ENCODE measurements at regions not wholly inside any gene's neighbourhood (a gene's known extent, or its start where the extent isn't known, plus 50 kb on each side); places are given as distances from the start of the nearest gene placed in this dataset.

DNA sequence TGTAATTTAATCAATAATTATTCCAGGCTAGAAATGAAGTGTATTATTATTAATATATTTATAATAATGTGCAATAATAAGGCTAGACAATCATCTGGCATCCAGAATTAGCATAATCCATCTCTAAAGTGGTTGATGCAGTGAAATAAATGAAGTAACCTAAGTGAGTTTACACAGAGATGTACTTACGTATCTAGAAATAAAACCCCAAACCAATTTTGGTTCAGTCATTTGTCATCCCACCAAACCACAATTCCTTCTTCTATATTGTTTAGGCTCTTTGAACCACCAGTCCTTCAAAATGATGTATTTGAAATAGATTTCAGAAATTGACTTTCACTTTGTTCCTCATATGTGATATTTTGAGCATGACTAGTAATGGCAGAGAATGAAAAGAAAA is 247.6 kb upstream of the MIR17HG start:
- TF ChIP-seq FOXA2 (IDR thresholded peaks at IDR 0.05) (no peak), RAD21 (IDR thresholded peaks at IDR 0.05) (no peak), EGR1 (IDR thresholded peaks at IDR 0.05; ENCODE audit: low read depth in 2 of 2) (no peak), YY1 (IDR thresholded peaks at IDR 0.05) (no peak), HNF4A (conservative IDR thresholded peaks at IDR 0.05) (no peak)
- TF ChIP-seq, protein P1, sequence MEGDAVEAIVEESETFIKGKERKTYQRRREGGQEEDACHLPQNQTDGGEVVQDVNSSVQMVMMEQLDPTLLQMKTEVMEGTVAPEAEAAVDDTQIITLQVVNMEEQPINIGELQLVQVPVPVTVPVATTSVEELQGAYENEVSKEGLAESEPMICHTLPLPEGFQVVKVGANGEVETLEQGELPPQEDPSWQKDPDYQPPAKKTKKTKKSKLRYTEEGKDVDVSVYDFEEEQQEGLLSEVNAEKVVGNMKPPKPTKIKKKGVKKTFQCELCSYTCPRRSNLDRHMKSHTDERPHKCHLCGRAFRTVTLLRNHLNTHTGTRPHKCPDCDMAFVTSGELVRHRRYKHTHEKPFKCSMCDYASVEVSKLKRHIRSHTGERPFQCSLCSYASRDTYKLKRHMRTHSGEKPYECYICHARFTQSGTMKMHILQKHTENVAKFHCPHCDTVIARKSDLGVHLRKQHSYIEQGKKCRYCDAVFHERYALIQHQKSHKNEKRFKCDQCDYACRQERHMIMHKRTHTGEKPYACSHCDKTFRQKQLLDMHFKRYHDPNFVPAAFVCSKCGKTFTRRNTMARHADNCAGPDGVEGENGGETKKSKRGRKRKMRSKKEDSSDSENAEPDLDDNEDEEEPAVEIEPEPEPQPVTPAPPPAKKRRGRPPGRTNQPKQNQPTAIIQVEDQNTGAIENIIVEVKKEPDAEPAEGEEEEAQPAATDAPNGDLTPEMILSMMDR (IDR thresholded peaks at IDR 0.05; ENCODE audit: low read depth, low read length, missing input control), result no peak
- TF ChIP-seq, protein P2, sequence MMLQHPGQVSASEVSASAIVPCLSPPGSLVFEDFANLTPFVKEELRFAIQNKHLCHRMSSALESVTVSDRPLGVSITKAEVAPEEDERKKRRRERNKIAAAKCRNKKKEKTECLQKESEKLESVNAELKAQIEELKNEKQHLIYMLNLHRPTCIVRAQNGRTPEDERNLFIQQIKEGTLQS (IDR thresholded peaks at IDR 0.05), result no peak
- TF ChIP-seq, protein P3, sequence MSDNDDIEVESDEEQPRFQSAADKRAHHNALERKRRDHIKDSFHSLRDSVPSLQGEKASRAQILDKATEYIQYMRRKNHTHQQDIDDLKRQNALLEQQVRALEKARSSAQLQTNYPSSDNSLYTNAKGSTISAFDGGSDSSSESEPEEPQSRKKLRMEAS (IDR thresholded peaks at IDR 0.05), result no peak
- TF ChIP-seq, protein P4, sequence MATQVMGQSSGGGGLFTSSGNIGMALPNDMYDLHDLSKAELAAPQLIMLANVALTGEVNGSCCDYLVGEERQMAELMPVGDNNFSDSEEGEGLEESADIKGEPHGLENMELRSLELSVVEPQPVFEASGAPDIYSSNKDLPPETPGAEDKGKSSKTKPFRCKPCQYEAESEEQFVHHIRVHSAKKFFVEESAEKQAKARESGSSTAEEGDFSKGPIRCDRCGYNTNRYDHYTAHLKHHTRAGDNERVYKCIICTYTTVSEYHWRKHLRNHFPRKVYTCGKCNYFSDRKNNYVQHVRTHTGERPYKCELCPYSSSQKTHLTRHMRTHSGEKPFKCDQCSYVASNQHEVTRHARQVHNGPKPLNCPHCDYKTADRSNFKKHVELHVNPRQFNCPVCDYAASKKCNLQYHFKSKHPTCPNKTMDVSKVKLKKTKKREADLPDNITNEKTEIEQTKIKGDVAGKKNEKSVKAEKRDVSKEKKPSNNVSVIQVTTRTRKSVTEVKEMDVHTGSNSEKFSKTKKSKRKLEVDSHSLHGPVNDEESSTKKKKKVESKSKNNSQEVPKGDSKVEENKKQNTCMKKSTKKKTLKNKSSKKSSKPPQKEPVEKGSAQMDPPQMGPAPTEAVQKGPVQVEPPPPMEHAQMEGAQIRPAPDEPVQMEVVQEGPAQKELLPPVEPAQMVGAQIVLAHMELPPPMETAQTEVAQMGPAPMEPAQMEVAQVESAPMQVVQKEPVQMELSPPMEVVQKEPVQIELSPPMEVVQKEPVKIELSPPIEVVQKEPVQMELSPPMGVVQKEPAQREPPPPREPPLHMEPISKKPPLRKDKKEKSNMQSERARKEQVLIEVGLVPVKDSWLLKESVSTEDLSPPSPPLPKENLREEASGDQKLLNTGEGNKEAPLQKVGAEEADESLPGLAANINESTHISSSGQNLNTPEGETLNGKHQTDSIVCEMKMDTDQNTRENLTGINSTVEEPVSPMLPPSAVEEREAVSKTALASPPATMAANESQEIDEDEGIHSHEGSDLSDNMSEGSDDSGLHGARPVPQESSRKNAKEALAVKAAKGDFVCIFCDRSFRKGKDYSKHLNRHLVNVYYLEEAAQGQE (IDR thresholded peaks at IDR 0.05), result no peak
- no peaks in the 10 kb centered on the region for H3K36me3 ChIP-seq (ENCODE audit: control insufficient read depth in 4 of 4, insufficient read depth in 3 of 4, low read depth in 1 of 4, low read length in 3 of 4)
- no peak overlapping the region for H3K4me3 ChIP-seq (ENCODE audit: low read depth in 1 of 3, low read length in 3 of 3)
- no peaks in the 10 kb centered on the region for H3K9me3 ChIP-seq (ENCODE audit: control insufficient read depth in 4 of 4, low read length in 3 of 4)
- DNase-seq (ENCODE audit: low spot score), result no peak
- no peak overlapping the region for H3K9ac ChIP-seq (ENCODE audit: low read depth in 1 of 2, low read length in 2 of 2)
- peaks cover 0 to 5% (median 0%) of the 10 kb centered on the region in 4 donors for H3K27me3 ChIP-seq (ENCODE audit: control insufficient read depth in 4 of 4, insufficient read depth in 4 of 4, low read length in 3 of 4)
- WGBS, result 81% methylated on average over 1 of the region's 1 CpG
- H3K4me1 ChIP-seq (ENCODE audit: control insufficient read depth in 4 of 4, insufficient read depth in 4 of 4, low read length in 3 of 4), result no peaks in the 10 kb centered on the region
- H3K27ac ChIP-seq (ENCODE audit: low read depth in 1 of 2, low read length in 2 of 2), result no peak overlapping the region

DNA sequence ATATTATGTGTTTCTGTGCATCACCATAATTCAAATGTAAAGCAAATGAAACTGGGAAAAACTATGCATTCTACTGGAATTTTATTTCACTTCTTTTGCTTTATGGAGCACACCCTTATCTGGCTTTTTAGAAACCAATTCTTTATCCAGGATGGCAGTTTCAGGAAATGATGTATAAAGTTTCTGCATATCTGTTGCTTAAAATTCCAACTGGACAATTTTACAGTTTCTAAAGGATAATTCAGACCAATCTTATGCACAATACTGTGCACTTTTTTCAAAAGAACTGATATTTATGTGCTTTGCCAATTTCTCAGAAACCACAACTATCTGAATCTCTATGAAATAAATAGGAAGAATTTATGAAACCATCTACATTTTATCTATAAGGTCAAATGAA is 246.5 kb upstream of the MIR17HG start:
- peaks cover 0 to 5% (median 0%) of the 10 kb centered on the region in 4 donors for H3K27me3 ChIP-seq (ENCODE audit: control insufficient read depth in 4 of 4, insufficient read depth in 4 of 4, low read length in 3 of 4)
- no peak overlapping the region for H3K9ac ChIP-seq (ENCODE audit: low read depth in 1 of 2, low read length in 2 of 2)
- no peaks in the 10 kb centered on the region for H3K36me3 ChIP-seq (ENCODE audit: control insufficient read depth in 4 of 4, insufficient read depth in 3 of 4, low read depth in 1 of 4, low read length in 3 of 4)
- no peak for DNase-seq (ENCODE audit: low spot score)
- no peak overlapping the region for H3K4me3 ChIP-seq (ENCODE audit: low read depth in 1 of 3, low read length in 3 of 3)
- H3K27ac ChIP-seq (ENCODE audit: low read depth in 1 of 2, low read length in 2 of 2), result no peak overlapping the region
- no peaks in the 10 kb centered on the region for H3K4me1 ChIP-seq (ENCODE audit: control insufficient read depth in 4 of 4, insufficient read depth in 4 of 4, low read length in 3 of 4)
- H3K9me3 ChIP-seq (ENCODE audit: control insufficient read depth in 4 of 4, low read length in 3 of 4), result no peaks in the 10 kb centered on the region
- TF ChIP-seq, protein P2 (IDR thresholded peaks at IDR 0.05), result no peak
- TF ChIP-seq JUND (IDR thresholded peaks at IDR 0.05) (no peak), FOXA1 (IDR thresholded peaks at IDR 0.05) (no peak), RAD21 (IDR thresholded peaks at IDR 0.05) (no peak), EGR1 (IDR thresholded peaks at IDR 0.05; ENCODE audit: low read depth in 2 of 2) (no peak), FOXA2 (IDR thresholded peaks at IDR 0.05) (no peak), SP1 (IDR thresholded peaks at IDR 0.05) (no peak), TAF1 (conservative IDR thresholded peaks at IDR 0.05) (no peak), HNF4A (conservative IDR thresholded peaks at IDR 0.05) (no peak), YY1 (IDR thresholded peaks at IDR 0.05) (no peak), RXRA (IDR thresholded peaks at IDR 0.05) (no peak), GABPA (IDR thresholded peaks at IDR 0.05 in 1 of 2, conservative IDR thresholded peaks at IDR 0.05 in 1 of 2) (no peak), NR2F2 (IDR thresholded peaks at IDR 0.05) (no peak)
- TF ChIP-seq, protein P5, sequence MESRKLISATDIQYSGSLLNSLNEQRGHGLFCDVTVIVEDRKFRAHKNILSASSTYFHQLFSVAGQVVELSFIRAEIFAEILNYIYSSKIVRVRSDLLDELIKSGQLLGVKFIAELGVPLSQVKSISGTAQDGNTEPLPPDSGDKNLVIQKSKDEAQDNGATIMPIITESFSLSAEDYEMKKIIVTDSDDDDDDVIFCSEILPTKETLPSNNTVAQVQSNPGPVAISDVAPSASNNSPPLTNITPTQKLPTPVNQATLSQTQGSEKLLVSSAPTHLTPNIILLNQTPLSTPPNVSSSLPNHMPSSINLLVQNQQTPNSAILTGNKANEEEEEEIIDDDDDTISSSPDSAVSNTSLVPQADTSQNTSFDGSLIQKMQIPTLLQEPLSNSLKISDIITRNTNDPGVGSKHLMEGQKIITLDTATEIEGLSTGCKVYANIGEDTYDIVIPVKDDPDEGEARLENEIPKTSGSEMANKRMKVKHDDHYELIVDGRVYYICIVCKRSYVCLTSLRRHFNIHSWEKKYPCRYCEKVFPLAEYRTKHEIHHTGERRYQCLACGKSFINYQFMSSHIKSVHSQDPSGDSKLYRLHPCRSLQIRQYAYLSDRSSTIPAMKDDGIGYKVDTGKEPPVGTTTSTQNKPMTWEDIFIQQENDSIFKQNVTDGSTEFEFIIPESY (IDR thresholded peaks at IDR 0.05), result no peak
- TF ChIP-seq, protein P3 (IDR thresholded peaks at IDR 0.05), result no peak
- TF ChIP-seq, protein P1 (IDR thresholded peaks at IDR 0.05; ENCODE audit: low read depth, low read length, missing input control), result no peak
- TF ChIP-seq, protein P4 (IDR thresholded peaks at IDR 0.05), result no peak

Measured in liver (tissue), 8 donors.